GM18517 (cell line): ENCODE measurements at regions not wholly inside any gene's neighbourhood (a gene's known extent, or its start where the extent isn't known, plus 50 kb on each side); places are given as distances from the start of the nearest gene placed in this dataset.
"Not testable (repeated sequence)": the region's sequence is repeated elsewhere in the genome, so short reads cannot be mapped to it uniquely, and the experiment has no call there.

Experiments
- ATAC-seq: cut with Tn5 transposase; IDR thresholded peaks from one replicate; pipeline ENCODE4 v1.9.1; 2021; ENCODE audit warnings: mild to moderate bottlenecking, moderate library complexity; ENCODE audit not compliant: unreplicated experiment

- ATAC-seq = no peak
These were observed 78.7 kb upstream of the SMIM23 start for GRCh38 chr5:171706736-171707441.

GRCh38 chr5:171707442-171707792 is 78.2 kb upstream of the SMIM23 start:
- ATAC-seq = no peak

GRCh38 chr5:171709930-171710329 is 75.7 kb upstream of the SMIM23 start:
- ATAC-seq = no peak

GRCh38 chr5:171710451-171711024 is 75.1 kb upstream of the SMIM23 start:
- ATAC-seq = no peak

- ATAC-seq = no peak
These were observed 74.0 kb upstream of the SMIM23 start for GRCh38 chr5:171711571-171711970.

- ATAC-seq = no peak
These were observed 73.0 kb upstream of the SMIM23 start for GRCh38 chr5:171712616-171713015.

- no peak for ATAC-seq
These were observed 72.5 kb upstream of the SMIM23 start for GRCh38 chr5:171713152-171713551.

GRCh38 chr5:171714261-171714660 is 71.4 kb upstream of the SMIM23 start:
- ATAC-seq = no peak

GRCh38 chr5:171714851-171715250 is 70.8 kb upstream of the SMIM23 start:
- no peak for ATAC-seq

- no peak for ATAC-seq
These were observed 70.1 kb upstream of the SMIM23 start for GRCh38 chr5:171715551-171715950.

GRCh38 chr5:171720086-171720485 is 65.5 kb upstream of the SMIM23 start:
- no peak for ATAC-seq

- ATAC-seq = no peak
These were observed 64.2 kb upstream of the SMIM23 start for GRCh38 chr5:171721464-171721863.

- ATAC-seq = no peak
These were observed 61.0 kb upstream of the SMIM23 start for GRCh38 chr5:171724468-171725204.

- no peak for ATAC-seq
These were observed 60.4 kb upstream of the SMIM23 start for GRCh38 chr5:171725205-171725601.

GRCh38 chr5:171726819-171727218 is 58.8 kb upstream of the SMIM23 start:
- not testable (repeated sequence) for ATAC-seq

- no peak for ATAC-seq
These were observed 56.9 kb upstream of the SMIM23 start for GRCh38 chr5:171728686-171729085.
